ENCODE measurements at regions not wholly inside any gene's neighbourhood (a gene's known extent, or its start where the extent isn't known, plus 50 kb on each side); places are given as distances from the start of the nearest gene placed in this dataset.
"Not testable (repeated sequence)": the region's sequence is repeated elsewhere in the genome, so short reads cannot be mapped to it uniquely, and the experiment has no call there.

GRCh38 chr3:82595530-82595929, 834.1 kb upstream of the GBE1 start:
- no CpG with 5 or more reads among the region's 2 CpGs for WGBS (ENCODE audit: extremely low coverage, insufficient coverage, low lambda C conversion rate)
- Histone ChIP-seq H3K4me3 (ENCODE audit: low read length) (no peak overlapping the region), H2BK5ac (ENCODE audit: low read length) (no peak overlapping the region), H4K5ac (ENCODE audit: low read length) (no peak overlapping the region), H3K4ac (ENCODE audit: low read depth, low read length) (no peak overlapping the region), H3K9ac (ENCODE audit: low read length) (no peak overlapping the region), H3K79me1 (ENCODE audit: low read length) (no peaks in the 10 kb centered on the region), H2BK120ac (ENCODE audit: low read depth, low read length) (no peak overlapping the region), H2AK5ac (ENCODE audit: low read length) (no peak overlapping the region), H3K4me2 (ENCODE audit: low read length) (no peak overlapping the region), H3K27ac (ENCODE audit: low read depth, low read length) (no peak overlapping the region), H4K8ac (ENCODE audit: low read depth, low read length) (no peak overlapping the region), H3K27me3 (ENCODE audit: insufficient read depth, low read length, poor library complexity) (no peaks in the 10 kb centered on the region), H3K56ac (ENCODE audit: low read length) (no peak overlapping the region), H3K4me1 (ENCODE audit: control insufficient read depth, low read depth, low read length) (no peaks in the 10 kb centered on the region), H2BK15ac (replicated peaks; ENCODE audit: low read depth) (no peak overlapping the region), H3K23ac (ENCODE audit: low read length) (no peak overlapping the region), H3K79me2 (ENCODE audit: control insufficient read depth, insufficient read depth, low read length) (no peaks in the 10 kb centered on the region), H3K18ac (ENCODE audit: low read length) (no peak overlapping the region), H3K36me3 (ENCODE audit: control insufficient read depth, insufficient read depth, low read length) (no peaks in the 10 kb centered on the region)
- no peak for DNase-seq

DNA sequence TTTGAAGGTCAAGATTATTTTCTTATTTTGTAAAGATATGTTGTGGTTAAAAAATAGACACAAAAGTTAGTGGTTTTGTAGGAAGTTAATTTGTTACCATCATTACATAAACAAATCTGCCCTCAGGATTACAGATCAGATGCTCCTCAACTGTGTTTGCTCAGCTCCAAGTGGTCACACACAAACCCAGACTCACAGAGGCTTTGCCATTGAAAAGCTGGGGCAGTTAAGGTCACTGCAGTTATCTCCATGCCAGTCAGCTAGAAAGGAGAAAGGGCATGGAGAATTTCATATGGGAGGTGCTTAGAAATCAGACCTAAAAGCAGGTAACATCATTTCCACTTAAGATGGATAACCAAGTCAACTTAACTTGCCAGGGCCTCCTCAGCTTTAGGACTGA, 825.7 kb upstream of the GBE1 start:
- H3K79me2 ChIP-seq (ENCODE audit: control insufficient read depth, insufficient read depth, low read length): no peaks in the 10 kb centered on the region
- H3K4me2 ChIP-seq (ENCODE audit: low read length): no peak overlapping the region
- no peaks in the 10 kb centered on the region for H3K36me3 ChIP-seq (ENCODE audit: control insufficient read depth, insufficient read depth, low read length)
- H2BK15ac ChIP-seq (replicated peaks; ENCODE audit: low read depth): no peak overlapping the region
- no peak overlapping the region for H2AK5ac ChIP-seq (ENCODE audit: low read length)
- DNase-seq: no peak
- no peak overlapping the region for H3K18ac ChIP-seq (ENCODE audit: low read length)
- no peak overlapping the region for H2BK120ac ChIP-seq (ENCODE audit: low read depth, low read length)
- no peak overlapping the region for H3K4ac ChIP-seq (ENCODE audit: low read depth, low read length)
- H4K5ac ChIP-seq (ENCODE audit: low read length): no peak overlapping the region
- H3K9ac ChIP-seq (ENCODE audit: low read length): no peak overlapping the region
- H2BK5ac ChIP-seq (ENCODE audit: low read length): no peak overlapping the region
- no peak overlapping the region for H3K23ac ChIP-seq (ENCODE audit: low read length)
- H3K4me3 ChIP-seq (ENCODE audit: low read length): no peak overlapping the region
- H3K56ac ChIP-seq (ENCODE audit: low read length): no peak overlapping the region
- H3K4me1 ChIP-seq (ENCODE audit: control insufficient read depth, low read depth, low read length): no peaks in the 10 kb centered on the region
- H3K79me1 ChIP-seq (ENCODE audit: low read length): no peaks in the 10 kb centered on the region
- H4K8ac ChIP-seq (ENCODE audit: low read depth, low read length): no peak overlapping the region
- H3K27me3 ChIP-seq (ENCODE audit: insufficient read depth, low read length, poor library complexity): no peaks in the 10 kb centered on the region
- H3K27ac ChIP-seq (ENCODE audit: low read depth, low read length): no peak overlapping the region

DNA sequence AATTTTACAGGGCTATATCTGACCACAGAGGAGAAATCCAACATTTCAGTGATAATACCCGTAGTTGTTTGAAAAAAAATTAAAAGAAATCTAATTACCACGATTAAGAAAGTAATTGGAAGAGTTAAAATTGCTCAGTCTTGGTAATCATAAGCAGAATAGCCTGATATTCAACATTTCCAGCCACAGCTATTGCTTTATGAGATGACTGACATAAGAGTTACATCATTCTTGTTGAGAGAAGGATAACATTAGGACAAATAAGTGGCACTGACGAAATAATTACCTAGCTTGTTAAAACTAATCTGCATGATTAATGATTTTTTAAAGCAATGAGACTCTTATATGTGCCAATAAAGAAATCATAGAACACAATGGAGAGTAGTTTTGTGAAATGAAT, 825.0 kb upstream of the GBE1 start:
- Histone ChIP-seq H4K5ac (ENCODE audit: low read length) (no peak overlapping the region), H2AK5ac (ENCODE audit: low read length) (no peak overlapping the region), H3K56ac (ENCODE audit: low read length) (no peak overlapping the region), H3K23ac (ENCODE audit: low read length) (no peak overlapping the region), H2BK15ac (replicated peaks; ENCODE audit: low read depth) (no peak overlapping the region), H3K4me3 (ENCODE audit: low read length) (no peak overlapping the region), H3K27me3 (ENCODE audit: insufficient read depth, low read length, poor library complexity) (no peaks in the 10 kb centered on the region), H3K79me2 (ENCODE audit: control insufficient read depth, insufficient read depth, low read length) (no peaks in the 10 kb centered on the region), H3K4me1 (ENCODE audit: control insufficient read depth, low read depth, low read length) (no peaks in the 10 kb centered on the region), H3K36me3 (ENCODE audit: control insufficient read depth, insufficient read depth, low read length) (no peaks in the 10 kb centered on the region), H3K9ac (ENCODE audit: low read length) (no peak overlapping the region), H3K79me1 (ENCODE audit: low read length) (no peaks in the 10 kb centered on the region), H2BK120ac (ENCODE audit: low read depth, low read length) (no peak overlapping the region), H3K18ac (ENCODE audit: low read length) (no peak overlapping the region), H3K4me2 (ENCODE audit: low read length) (no peak overlapping the region), H3K4ac (ENCODE audit: low read depth, low read length) (no peak overlapping the region), H3K27ac (ENCODE audit: low read depth, low read length) (no peak overlapping the region), H4K8ac (ENCODE audit: low read depth, low read length) (no peak overlapping the region), H2BK5ac (ENCODE audit: low read length) (no peak overlapping the region)
- DNase-seq: no peak
- no CpG with 5 or more reads among the region's 3 CpGs for WGBS (ENCODE audit: extremely low coverage, insufficient coverage, low lambda C conversion rate)

DNA sequence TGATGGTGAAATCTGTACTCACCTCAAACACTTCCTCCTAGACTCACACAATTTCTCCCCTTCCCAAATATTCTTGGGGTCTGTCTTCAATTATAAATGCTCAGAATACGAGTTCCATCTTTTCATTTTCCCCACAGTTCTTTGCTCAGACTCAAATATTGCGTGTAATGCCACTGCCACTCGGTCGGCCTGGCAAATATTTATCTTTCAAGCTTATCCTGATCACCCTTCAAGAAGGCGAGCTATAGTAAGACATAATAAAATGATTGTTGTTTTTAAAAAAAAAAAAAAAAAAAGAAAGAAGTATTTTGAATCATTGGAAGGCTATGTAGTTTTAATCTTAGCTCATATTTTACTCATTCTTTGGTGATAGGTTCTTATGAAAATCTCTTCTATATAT, 824.6 kb upstream of the GBE1 start:
- H3K9ac ChIP-seq (ENCODE audit: low read length); H2BK120ac ChIP-seq (ENCODE audit: low read depth, low read length); H4K5ac ChIP-seq (ENCODE audit: low read length); H3K79me1 ChIP-seq (ENCODE audit: low read length); H3K4me2 ChIP-seq (ENCODE audit: low read length); H3K79me2 ChIP-seq (ENCODE audit: control insufficient read depth, insufficient read depth, low read length); H3K4ac ChIP-seq (ENCODE audit: low read depth, low read length); H3K23ac ChIP-seq (ENCODE audit: low read length); H3K27ac ChIP-seq (ENCODE audit: low read depth, low read length); H3K56ac ChIP-seq (ENCODE audit: low read length); DNase-seq; H2BK5ac ChIP-seq (ENCODE audit: low read length); H3K18ac ChIP-seq (ENCODE audit: low read length); H3K4me3 ChIP-seq (ENCODE audit: low read length); H2AK5ac ChIP-seq (ENCODE audit: low read length); H2BK15ac ChIP-seq (replicated peaks; ENCODE audit: low read depth); H3K36me3 ChIP-seq (ENCODE audit: control insufficient read depth, insufficient read depth, low read length); H3K4me1 ChIP-seq (ENCODE audit: control insufficient read depth, low read depth, low read length); H4K8ac ChIP-seq (ENCODE audit: low read depth, low read length); H3K27me3 ChIP-seq (ENCODE audit: insufficient read depth, low read length, poor library complexity): not testable (repeated sequence)
- no CpG with 5 or more reads among the region's 5 CpGs for WGBS (ENCODE audit: extremely low coverage, insufficient coverage, low lambda C conversion rate)

GRCh38 chr3:82585591-82585990, 824.1 kb upstream of the GBE1 start:
- H3K4me3 ChIP-seq (ENCODE audit: low read length); H3K4me1 ChIP-seq (ENCODE audit: control insufficient read depth, low read depth, low read length); H3K27ac ChIP-seq (ENCODE audit: low read depth, low read length); H2AK5ac ChIP-seq (ENCODE audit: low read length); H3K18ac ChIP-seq (ENCODE audit: low read length); H2BK120ac ChIP-seq (ENCODE audit: low read depth, low read length); H3K56ac ChIP-seq (ENCODE audit: low read length); H3K79me1 ChIP-seq (ENCODE audit: low read length); H3K4ac ChIP-seq (ENCODE audit: low read depth, low read length); H3K4me2 ChIP-seq (ENCODE audit: low read length); H3K23ac ChIP-seq (ENCODE audit: low read length); H3K9ac ChIP-seq (ENCODE audit: low read length); H4K5ac ChIP-seq (ENCODE audit: low read length); H3K79me2 ChIP-seq (ENCODE audit: control insufficient read depth, insufficient read depth, low read length); H2BK5ac ChIP-seq (ENCODE audit: low read length); H2BK15ac ChIP-seq (replicated peaks; ENCODE audit: low read depth); H3K36me3 ChIP-seq (ENCODE audit: control insufficient read depth, insufficient read depth, low read length); H4K8ac ChIP-seq (ENCODE audit: low read depth, low read length); DNase-seq; H3K27me3 ChIP-seq (ENCODE audit: insufficient read depth, low read length, poor library complexity): not testable (repeated sequence)
- no CpG with 5 or more reads among the region's 2 CpGs for WGBS (ENCODE audit: extremely low coverage, insufficient coverage, low lambda C conversion rate)

GRCh38 chr3:82584861-82585260, 823.4 kb upstream of the GBE1 start:
- not testable (repeated sequence) for H3K27me3 ChIP-seq (ENCODE audit: insufficient read depth, low read length, poor library complexity); H3K4me1 ChIP-seq (ENCODE audit: control insufficient read depth, low read depth, low read length); H3K4me2 ChIP-seq (ENCODE audit: low read length); H2AK5ac ChIP-seq (ENCODE audit: low read length); H3K23ac ChIP-seq (ENCODE audit: low read length); H4K5ac ChIP-seq (ENCODE audit: low read length); H3K4me3 ChIP-seq (ENCODE audit: low read length); H2BK120ac ChIP-seq (ENCODE audit: low read depth, low read length); H4K8ac ChIP-seq (ENCODE audit: low read depth, low read length); H3K79me2 ChIP-seq (ENCODE audit: control insufficient read depth, insufficient read depth, low read length); DNase-seq; H2BK5ac ChIP-seq (ENCODE audit: low read length); H3K79me1 ChIP-seq (ENCODE audit: low read length); H3K56ac ChIP-seq (ENCODE audit: low read length); H2BK15ac ChIP-seq (replicated peaks; ENCODE audit: low read depth); H3K27ac ChIP-seq (ENCODE audit: low read depth, low read length); H3K18ac ChIP-seq (ENCODE audit: low read length); H3K4ac ChIP-seq (ENCODE audit: low read depth, low read length); H3K9ac ChIP-seq (ENCODE audit: low read length); H3K36me3 ChIP-seq (ENCODE audit: control insufficient read depth, insufficient read depth, low read length)
- no CpG with 5 or more reads among the region's 27 CpGs for WGBS (ENCODE audit: extremely low coverage, insufficient coverage, low lambda C conversion rate)
